ENCODE measurements at regions not wholly inside any gene's neighbourhood (a gene's known extent, or its start where the extent isn't known, plus 50 kb on each side); places are given as distances from the start of the nearest gene placed in this dataset.

GRCh38 chr13:91181892-91182291 is 165.6 kb upstream of the MIR17HG start:
- no peaks in the 10 kb centered on the region for H3K27me3 ChIP-seq (ENCODE audit: insufficient read depth, low read length)
- no peak overlapping the region for H3K27ac ChIP-seq (ENCODE audit: low read depth, low read length)
- TF ChIP-seq, protein P1, sequence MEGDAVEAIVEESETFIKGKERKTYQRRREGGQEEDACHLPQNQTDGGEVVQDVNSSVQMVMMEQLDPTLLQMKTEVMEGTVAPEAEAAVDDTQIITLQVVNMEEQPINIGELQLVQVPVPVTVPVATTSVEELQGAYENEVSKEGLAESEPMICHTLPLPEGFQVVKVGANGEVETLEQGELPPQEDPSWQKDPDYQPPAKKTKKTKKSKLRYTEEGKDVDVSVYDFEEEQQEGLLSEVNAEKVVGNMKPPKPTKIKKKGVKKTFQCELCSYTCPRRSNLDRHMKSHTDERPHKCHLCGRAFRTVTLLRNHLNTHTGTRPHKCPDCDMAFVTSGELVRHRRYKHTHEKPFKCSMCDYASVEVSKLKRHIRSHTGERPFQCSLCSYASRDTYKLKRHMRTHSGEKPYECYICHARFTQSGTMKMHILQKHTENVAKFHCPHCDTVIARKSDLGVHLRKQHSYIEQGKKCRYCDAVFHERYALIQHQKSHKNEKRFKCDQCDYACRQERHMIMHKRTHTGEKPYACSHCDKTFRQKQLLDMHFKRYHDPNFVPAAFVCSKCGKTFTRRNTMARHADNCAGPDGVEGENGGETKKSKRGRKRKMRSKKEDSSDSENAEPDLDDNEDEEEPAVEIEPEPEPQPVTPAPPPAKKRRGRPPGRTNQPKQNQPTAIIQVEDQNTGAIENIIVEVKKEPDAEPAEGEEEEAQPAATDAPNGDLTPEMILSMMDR (IDR thresholded peaks at IDR 0.05; ENCODE audit: extremely low read depth, low read depth, low read length): no peak
- H3K36me3 ChIP-seq (ENCODE audit: insufficient read depth, low read length): no peaks in the 10 kb centered on the region
- H3K4me3 ChIP-seq (ENCODE audit: insufficient read depth, low read length): no peak overlapping the region
- H3K9me3 ChIP-seq (ENCODE audit: low read depth, low read length): peaks cover 5% of the 10 kb centered on the region
- no peak for DNase-seq (ENCODE audit: insufficient read length, low spot score, missing footprints)
- H3K79me2 ChIP-seq (ENCODE audit: insufficient read depth, low read length): no peaks in the 10 kb centered on the region
- H4K20me1 ChIP-seq (ENCODE audit: insufficient read depth, low read length): no peaks in the 10 kb centered on the region
- H2AFZ ChIP-seq (ENCODE audit: low read length): no peak overlapping the region
- H3K4me2 ChIP-seq (ENCODE audit: insufficient read depth, low read length): no peak overlapping the region
- H3K4me1 ChIP-seq (ENCODE audit: insufficient read depth, low read length): no peaks in the 10 kb centered on the region

DNA sequence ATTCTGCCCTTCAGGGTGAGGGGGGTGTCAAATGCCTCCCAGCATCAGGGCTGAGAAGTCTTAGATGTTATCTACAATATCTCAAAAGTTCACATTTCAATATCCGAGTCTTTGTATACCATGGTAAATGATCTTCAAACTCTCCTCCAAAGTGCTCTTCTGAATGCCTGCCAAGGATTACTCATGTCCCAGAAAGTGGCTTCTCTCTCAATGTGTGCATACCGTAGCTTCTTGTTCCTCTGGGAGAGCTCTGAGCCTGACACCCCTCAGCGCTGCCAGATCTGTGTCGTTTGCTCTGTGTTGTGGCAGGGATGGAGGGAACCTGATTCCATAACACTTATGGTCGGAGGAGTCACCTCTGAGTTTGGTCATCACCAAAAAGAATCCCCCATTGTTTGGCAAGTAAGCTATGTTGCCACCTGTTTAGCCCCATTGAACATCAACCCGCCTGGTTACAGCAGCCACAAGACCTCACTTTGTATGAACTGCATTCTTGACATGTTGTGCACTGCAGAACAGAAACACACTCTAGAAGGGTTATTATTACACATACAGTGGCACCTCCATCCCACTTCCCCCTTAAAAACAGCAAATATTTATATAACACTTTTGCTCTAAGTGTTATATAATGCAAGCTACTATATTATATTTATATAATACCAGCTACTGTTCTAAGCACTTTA is 163.1 kb upstream of the MIR17HG start:
- DNase-seq (ENCODE audit: insufficient read length, low spot score, missing footprints): no peak
- no peaks in the 10 kb centered on the region for H3K4me1 ChIP-seq (ENCODE audit: insufficient read depth, low read length)
- H3K4me2 ChIP-seq (ENCODE audit: insufficient read depth, low read length): no peak overlapping the region
- H3K9me3 ChIP-seq (ENCODE audit: low read depth, low read length): peaks cover 5% of the 10 kb centered on the region
- H4K20me1 ChIP-seq (ENCODE audit: insufficient read depth, low read length): no peaks in the 10 kb centered on the region
- no peak overlapping the region for H3K4me3 ChIP-seq (ENCODE audit: insufficient read depth, low read length)
- no peaks in the 10 kb centered on the region for H3K36me3 ChIP-seq (ENCODE audit: insufficient read depth, low read length)
- H3K79me2 ChIP-seq (ENCODE audit: insufficient read depth, low read length): no peaks in the 10 kb centered on the region
- TF ChIP-seq, protein P1 (IDR thresholded peaks at IDR 0.05; ENCODE audit: extremely low read depth, low read depth, low read length): no peak
- H3K27me3 ChIP-seq (ENCODE audit: insufficient read depth, low read length): no peaks in the 10 kb centered on the region
- no peak overlapping the region for H2AFZ ChIP-seq (ENCODE audit: low read length)
- no peak overlapping the region for H3K27ac ChIP-seq (ENCODE audit: low read depth, low read length)

GRCh38 chr13:91185294-91185863 is 162.1 kb upstream of the MIR17HG start:
- H3K79me2 ChIP-seq (ENCODE audit: insufficient read depth, low read length): no peaks in the 10 kb centered on the region
- H3K4me1 ChIP-seq (ENCODE audit: insufficient read depth, low read length): no peaks in the 10 kb centered on the region
- H3K4me2 ChIP-seq (ENCODE audit: insufficient read depth, low read length): no peak overlapping the region
- no peak overlapping the region for H3K27ac ChIP-seq (ENCODE audit: low read depth, low read length)
- H3K27me3 ChIP-seq (ENCODE audit: insufficient read depth, low read length): no peaks in the 10 kb centered on the region
- DNase-seq (ENCODE audit: insufficient read length, low spot score, missing footprints): no peak
- peaks cover 5% of the 10 kb centered on the region for H3K9me3 ChIP-seq (ENCODE audit: low read depth, low read length)
- H3K4me3 ChIP-seq (ENCODE audit: insufficient read depth, low read length): no peak overlapping the region
- no peaks in the 10 kb centered on the region for H3K36me3 ChIP-seq (ENCODE audit: insufficient read depth, low read length)
- TF ChIP-seq, protein P1 (IDR thresholded peaks at IDR 0.05; ENCODE audit: extremely low read depth, low read depth, low read length): no peak
- no peaks in the 10 kb centered on the region for H4K20me1 ChIP-seq (ENCODE audit: insufficient read depth, low read length)
- no peak overlapping the region for H2AFZ ChIP-seq (ENCODE audit: low read length)

- no peak overlapping the region for H3K4me2 ChIP-seq (ENCODE audit: insufficient read depth, low read length)
- H3K36me3 ChIP-seq (ENCODE audit: insufficient read depth, low read length): no peaks in the 10 kb centered on the region
- no peak for DNase-seq (ENCODE audit: insufficient read length, low spot score, missing footprints)
- no peaks in the 10 kb centered on the region for H3K9me3 ChIP-seq (ENCODE audit: low read depth, low read length)
- no peak overlapping the region for H3K4me3 ChIP-seq (ENCODE audit: insufficient read depth, low read length)
- H4K20me1 ChIP-seq (ENCODE audit: insufficient read depth, low read length): no peaks in the 10 kb centered on the region
- no peaks in the 10 kb centered on the region for H3K79me2 ChIP-seq (ENCODE audit: insufficient read depth, low read length)
- H2AFZ ChIP-seq (ENCODE audit: low read length): no peak overlapping the region
- no peak overlapping the region for H3K27ac ChIP-seq (ENCODE audit: low read depth, low read length)
- TF ChIP-seq, protein P1 (IDR thresholded peaks at IDR 0.05; ENCODE audit: extremely low read depth, low read depth, low read length): no peak
- no peaks in the 10 kb centered on the region for H3K4me1 ChIP-seq (ENCODE audit: insufficient read depth, low read length)
- no peaks in the 10 kb centered on the region for H3K27me3 ChIP-seq (ENCODE audit: insufficient read depth, low read length)
Measured at GRCh38 chr13:91187522-91187921, 160.0 kb upstream of the MIR17HG start.

Measured in osteoblast (primary cell).